ENCODE measurements at regions not wholly inside any gene's neighbourhood (a gene's known extent, or its start where the extent isn't known, plus 50 kb on each side); places are given as distances from the start of the nearest gene placed in this dataset.

- intact Hi-C loops (cut with micrococcal nuclease): no loop called here
Observed at GRCh38 chr13:63175536-63175935, 1759.9 kb upstream of the PCDH20 start.

- intact Hi-C loops (cut with micrococcal nuclease): no loop called here
Observed at GRCh38 chr13:63167699-63168337, 1752.2 kb upstream of the PCDH20 start.

GRCh38 chr13:63166345-63166744 lies 1750.7 kb upstream of the PCDH20 start:
- intact Hi-C loops (cut with micrococcal nuclease): no loop called here

GRCh38 chr13:63163903-63164302 lies 1748.3 kb upstream of the PCDH20 start:
- intact Hi-C loops (cut with micrococcal nuclease): no loop called here

GRCh38 chr13:63161219-63161618 lies 1745.6 kb upstream of the PCDH20 start:
- intact Hi-C loops (cut with micrococcal nuclease): no loop called here

GRCh38 chr13:63156816-63157215 lies 1741.2 kb upstream of the PCDH20 start:
- intact Hi-C loops (cut with micrococcal nuclease): no loop called here

- intact Hi-C loops (cut with micrococcal nuclease): no loop called here
Observed at GRCh38 chr13:63149375-63149774, 1733.7 kb upstream of the PCDH20 start.

- intact Hi-C loops (cut with micrococcal nuclease): no loop called here
Observed at GRCh38 chr13:63139277-63139676, 1723.6 kb upstream of the PCDH20 start.

- intact Hi-C loops (cut with micrococcal nuclease): no loop called here
Observed at GRCh38 chr13:63129995-63130394, 1714.3 kb upstream of the PCDH20 start.

GRCh38 chr13:63128716-63129115 lies 1713.1 kb upstream of the PCDH20 start:
- intact Hi-C loops (cut with micrococcal nuclease): no loop called here

- intact Hi-C loops (cut with micrococcal nuclease): no loop called here
Observed at GRCh38 chr13:63124863-63125262, 1709.2 kb upstream of the PCDH20 start.

- intact Hi-C loops (cut with micrococcal nuclease): no loop called here
Observed at GRCh38 chr13:63120883-63121282, 1705.2 kb upstream of the PCDH20 start.

- intact Hi-C loops (cut with micrococcal nuclease): no loop called here
Observed at GRCh38 chr13:63117710-63118109, 1702.1 kb upstream of the PCDH20 start.

GRCh38 chr13:63112799-63113395 lies 1697.2 kb upstream of the PCDH20 start:
- intact Hi-C loops (cut with micrococcal nuclease): no loop called here

GRCh38 chr13:63110466-63110865 lies 1694.8 kb upstream of the PCDH20 start:
- intact Hi-C loops (cut with micrococcal nuclease): no loop called here

- intact Hi-C loops (cut with micrococcal nuclease): no loop called here
Observed at GRCh38 chr13:63107179-63107943, 1691.7 kb upstream of the PCDH20 start.

GRCh38 chr13:63094717-63095116 lies 1679.1 kb upstream of the PCDH20 start:
- intact Hi-C loops (cut with micrococcal nuclease): no loop called here

- intact Hi-C loops (cut with micrococcal nuclease): no loop called here
Observed at GRCh38 chr13:63093907-63094469, 1678.3 kb upstream of the PCDH20 start.

- intact Hi-C loops (cut with micrococcal nuclease): no loop called here
Observed at GRCh38 chr13:63092456-63092855, 1676.8 kb upstream of the PCDH20 start.

GRCh38 chr13:63090524-63090923 lies 1674.9 kb upstream of the PCDH20 start:
- intact Hi-C loops (cut with micrococcal nuclease): no loop called here

GRCh38 chr13:63088226-63088625 lies 1672.6 kb upstream of the PCDH20 start:
- intact Hi-C loops (cut with micrococcal nuclease): no loop called here

GRCh38 chr13:63086286-63086685 lies 1670.6 kb upstream of the PCDH20 start:
- intact Hi-C loops (cut with micrococcal nuclease): no loop called here

All from T-helper 1 cell treated with Interleukin-12 subunit alpha and Interleukin-12 subunit beta and Interleukin-4 antibody, amounts not matched to agents 30 ng/mL and 1 ng/mL, for 36 hours (primary cell).